Calu3 (cell line): ENCODE measurements at regions not wholly inside any gene's neighbourhood (a gene's known extent, or its start where the extent isn't known, plus 50 kb on each side); places are given as distances from the start of the nearest gene placed in this dataset.

Experiments
- BruUV-seq: library from RNA; stranded (reverse); fragments of 400-500 nt; replicated peaks from 2 replicates; lab custom pipeline; 2021; lab: Mats Ljungman, UMichigan
- CTCF ChIA-PET: fragments of 300-600 bp; sonication (Branson Sonifier 250); formaldehyde crosslinking; loops from one replicate; lab custom pipeline; 2022; ENCODE audit warnings: antibody characterized with exemption; lab: Charles Lee
- DNase-seq: peaks from one replicate; pipeline ENCODE4 v3.0.0; 2022
- H3K27ac Mint-ChIP-seq: one replicate; pipeline ENCODE4 v1.8.0; 2022; ENCODE audit warnings: mixed read lengths; ENCODE audit not compliant: unreplicated experiment
- H3K27me3 Mint-ChIP-seq: one replicate; pipeline ENCODE4 v1.8.0; 2022; ENCODE audit warnings: mixed read lengths; ENCODE audit not compliant: unreplicated experiment
- H3K36me3 Mint-ChIP-seq: one replicate; pipeline ENCODE4 v1.8.0; 2022; ENCODE audit warnings: mild to moderate bottlenecking, moderate library complexity, mixed read lengths; ENCODE audit not compliant: insufficient read depth, unreplicated experiment
- H3K4me1 Mint-ChIP-seq: one replicate; pipeline ENCODE4 v1.8.0; 2022; ENCODE audit warnings: mild to moderate bottlenecking, low read depth, mixed read lengths; ENCODE audit not compliant: unreplicated experiment
- H3K4me3 Mint-ChIP-seq: one replicate; pipeline ENCODE4 v1.8.0; 2022; ENCODE audit warnings: mild to moderate bottlenecking, low read depth, moderate library complexity, mixed read lengths; ENCODE audit not compliant: unreplicated experiment
- H3K9me3 Mint-ChIP-seq: one replicate; pipeline ENCODE4 v1.8.0; 2022; ENCODE audit warnings: low read depth, mixed read lengths; ENCODE audit not compliant: unreplicated experiment
- intact Hi-C: fragments of 100-400 bp; cut with micrococcal nuclease; formaldehyde crosslinking; loops from one replicate; pipeline ENCODE4 v1.10.0; 2022; ENCODE audit not compliant: unreplicated experiment
- TF ChIP-seq, protein P1 (sequence below): fragments of 200-600 bp; IDR thresholded peaks from one replicate; pipeline ENCODE4 v1.8.0; 2022; ENCODE audit warnings: antibody characterized with exemption; ENCODE audit not compliant: unreplicated experiment

DNA sequence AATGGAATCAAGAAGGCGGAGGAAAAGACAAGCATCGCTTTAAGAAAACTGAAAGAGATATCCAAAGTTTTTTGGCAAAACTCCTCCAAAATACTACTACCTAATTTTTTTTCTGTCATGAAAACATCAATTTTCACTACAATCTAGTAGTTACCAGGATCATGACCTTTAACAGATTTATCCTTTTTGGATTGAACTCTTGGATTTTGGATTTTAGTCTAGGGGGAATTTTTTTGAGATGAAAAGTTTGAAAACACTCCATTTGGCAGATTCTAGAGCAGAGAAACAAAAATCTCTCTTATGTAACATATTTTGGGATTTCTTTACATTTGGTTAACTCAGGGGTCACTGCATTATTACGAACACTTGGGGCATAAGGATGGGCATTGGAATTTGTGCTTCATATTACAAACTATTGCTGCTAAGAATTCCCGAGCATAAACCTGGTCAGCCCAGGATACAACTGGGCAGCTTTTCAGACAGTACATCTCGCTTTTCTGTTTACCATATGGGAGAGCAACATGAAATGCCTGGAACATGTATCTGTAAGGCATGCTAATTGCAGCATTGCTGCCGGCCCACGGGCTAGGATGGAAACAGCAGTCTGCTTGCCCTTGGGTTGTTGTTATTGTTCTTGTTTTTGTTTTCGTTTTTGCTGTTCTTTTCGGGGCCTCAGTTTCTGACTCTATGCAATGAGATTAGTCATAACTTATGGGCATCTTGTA, 264.3 kb downstream of the RHOU start:
- no peaks in the 10 kb centered on the region for H3K4me1 Mint-ChIP-seq
- BruUV-seq = no TSS peak
- no peak for DNase-seq
- H3K4me3 Mint-ChIP-seq = no peak overlapping the region
- CTCF ChIA-PET = no interaction called here
- intact Hi-C loops = no loop called here
- TF ChIP-seq, protein P1, sequence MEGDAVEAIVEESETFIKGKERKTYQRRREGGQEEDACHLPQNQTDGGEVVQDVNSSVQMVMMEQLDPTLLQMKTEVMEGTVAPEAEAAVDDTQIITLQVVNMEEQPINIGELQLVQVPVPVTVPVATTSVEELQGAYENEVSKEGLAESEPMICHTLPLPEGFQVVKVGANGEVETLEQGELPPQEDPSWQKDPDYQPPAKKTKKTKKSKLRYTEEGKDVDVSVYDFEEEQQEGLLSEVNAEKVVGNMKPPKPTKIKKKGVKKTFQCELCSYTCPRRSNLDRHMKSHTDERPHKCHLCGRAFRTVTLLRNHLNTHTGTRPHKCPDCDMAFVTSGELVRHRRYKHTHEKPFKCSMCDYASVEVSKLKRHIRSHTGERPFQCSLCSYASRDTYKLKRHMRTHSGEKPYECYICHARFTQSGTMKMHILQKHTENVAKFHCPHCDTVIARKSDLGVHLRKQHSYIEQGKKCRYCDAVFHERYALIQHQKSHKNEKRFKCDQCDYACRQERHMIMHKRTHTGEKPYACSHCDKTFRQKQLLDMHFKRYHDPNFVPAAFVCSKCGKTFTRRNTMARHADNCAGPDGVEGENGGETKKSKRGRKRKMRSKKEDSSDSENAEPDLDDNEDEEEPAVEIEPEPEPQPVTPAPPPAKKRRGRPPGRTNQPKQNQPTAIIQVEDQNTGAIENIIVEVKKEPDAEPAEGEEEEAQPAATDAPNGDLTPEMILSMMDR = no peak
- no peak overlapping the region for H3K27ac Mint-ChIP-seq
- no peaks in the 10 kb centered on the region for H3K36me3 Mint-ChIP-seq
- H3K27me3 Mint-ChIP-seq = no peaks in the 10 kb centered on the region
- no peaks in the 10 kb centered on the region for H3K9me3 Mint-ChIP-seq

DNA sequence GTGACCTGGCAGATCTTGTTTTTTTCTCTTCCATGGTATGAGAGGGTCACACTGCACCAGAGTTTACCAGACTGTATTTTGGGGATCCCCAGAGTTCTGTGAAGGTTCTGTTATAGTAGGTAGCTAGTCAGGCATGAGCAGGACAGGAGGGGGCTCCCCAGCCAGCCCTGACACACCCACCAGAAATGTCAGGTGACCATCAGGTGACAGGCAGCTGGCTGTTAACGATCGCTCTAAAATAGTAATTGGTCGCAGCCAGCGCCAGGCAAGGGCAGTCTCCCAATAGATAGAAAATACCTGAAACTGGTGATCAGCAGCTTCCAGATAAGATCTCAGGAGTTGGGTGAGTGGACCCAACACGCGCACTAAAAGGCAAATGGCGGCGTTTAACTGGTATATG, 264.9 kb downstream of the RHOU start:
- no TSS peak for BruUV-seq
- intact Hi-C loops = no loop called here
- H3K9me3 Mint-ChIP-seq = no peaks in the 10 kb centered on the region
- TF ChIP-seq, protein P1 = no peak
- H3K4me3 Mint-ChIP-seq = no peak overlapping the region
- no peaks in the 10 kb centered on the region for H3K4me1 Mint-ChIP-seq
- no peaks in the 10 kb centered on the region for H3K27me3 Mint-ChIP-seq
- no peaks in the 10 kb centered on the region for H3K36me3 Mint-ChIP-seq
- CTCF ChIA-PET = no interaction called here
- no peak overlapping the region for H3K27ac Mint-ChIP-seq
- no peak for DNase-seq

DNA sequence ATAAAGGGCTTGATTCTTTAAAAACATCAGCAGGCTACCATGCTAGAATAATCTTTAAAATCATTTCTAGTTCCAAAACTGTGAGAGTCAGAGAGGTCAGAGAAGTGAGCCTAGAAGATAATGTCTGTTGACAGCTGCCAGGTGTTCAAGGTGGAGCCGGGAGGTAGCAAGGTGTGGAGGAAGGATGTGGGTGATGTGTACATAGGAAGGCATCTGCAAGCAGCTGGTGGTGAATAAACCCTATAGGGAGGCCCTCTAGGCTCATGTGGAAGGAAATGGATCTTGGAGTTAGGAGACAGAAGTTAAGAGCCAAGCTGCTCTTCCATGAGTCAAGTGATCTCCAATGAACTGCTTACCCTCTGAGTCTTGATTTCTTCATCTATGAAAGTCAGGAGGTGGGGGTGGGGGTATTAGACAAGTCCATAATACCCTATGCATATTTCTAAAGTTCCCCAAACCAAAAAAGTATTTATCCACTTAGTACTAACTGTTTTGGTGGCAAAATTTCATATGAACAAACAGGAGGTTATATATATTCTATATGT, 266.3 kb downstream of the RHOU start:
- Mint-ChIP-seq H3K4me3 (no peak overlapping the region), H3K27me3 (no peaks in the 10 kb centered on the region)

DNA sequence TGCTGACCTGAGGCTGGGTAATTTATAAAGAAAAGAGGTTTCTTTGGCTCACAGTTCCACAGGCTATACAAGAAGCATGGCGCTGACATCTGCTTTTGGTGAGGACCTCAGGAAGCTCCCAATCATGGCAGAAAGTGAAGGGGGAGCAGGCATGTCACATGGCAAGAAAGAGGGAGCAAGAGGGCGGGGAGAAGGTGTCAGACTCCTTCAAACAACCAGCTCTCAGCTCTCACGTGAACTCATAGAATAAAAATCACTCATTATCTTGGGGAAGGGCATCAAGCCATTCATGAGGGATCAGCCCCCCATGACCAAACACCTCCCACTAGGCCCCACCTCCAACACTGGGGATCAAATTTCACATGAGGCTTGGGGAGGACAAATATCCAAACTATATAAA, 266.8 kb downstream of the RHOU start:
- Mint-ChIP-seq H3K4me1 (no peaks in the 10 kb centered on the region), H3K4me3 (no peak overlapping the region), H3K9me3 (no peaks in the 10 kb centered on the region), H3K27ac (no peak overlapping the region), H3K36me3 (no peaks in the 10 kb centered on the region), H3K27me3 (no peaks in the 10 kb centered on the region)
- DNase-seq = no peak
- CTCF ChIA-PET = no interaction called here
- TF ChIP-seq, protein P1 = no peak
- no TSS peak for BruUV-seq
- intact Hi-C loops = no loop called here

More for the DNA sequence above, 266.3 kb downstream of the RHOU start:
- TF ChIP-seq, protein P1 = no peak
- CTCF ChIA-PET = no interaction called here
- intact Hi-C loops = no loop called here
- Mint-ChIP-seq H3K4me1 (no peaks in the 10 kb centered on the region), H3K36me3 (no peaks in the 10 kb centered on the region), H3K9me3 (no peaks in the 10 kb centered on the region), H3K27ac (no peak overlapping the region)
- BruUV-seq = no TSS peak
- DNase-seq = no peak
